DOHH2 (cell line): ENCODE measurements at regions not wholly inside any gene's neighbourhood (a gene's known extent, or its start where the extent isn't known, plus 50 kb on each side); places are given as distances from the start of the nearest gene placed in this dataset.

Experiments used
- H3F3A ChIP-seq: fragments of 200-600 bp; sonication (generic), shearing (Covaris generic); 2 replicates; pipeline ENCODE4 v1.6.0; 2016; ENCODE audit warnings: antibody characterized with exemption, mild to moderate bottlenecking; ENCODE audit not compliant: control insufficient read depth, insufficient read depth
- H3K27ac ChIP-seq: fragments of 200-600 bp; sonication (generic); 2 replicates; pipeline ENCODE4 v1.5.1; 2014; ENCODE audit warnings: low read depth, mild to moderate bottlenecking, low read length, moderate library complexity
- H3K27me3 ChIP-seq: fragments of 200-600 bp; sonication (generic); 2 replicates; pipeline ENCODE4 v1.6.1; 2014; ENCODE audit warnings: mild to moderate bottlenecking, low read length, mixed read lengths; ENCODE audit not compliant: control insufficient read depth
- H3K36me3 ChIP-seq: fragments of 200-600 bp; sonication (generic); 2 replicates; pipeline ENCODE4 v1.6.1; 2014; ENCODE audit warnings: mild to moderate bottlenecking, low read length, moderate library complexity, mixed read lengths; ENCODE audit not compliant: control insufficient read depth
- H3K4me1 ChIP-seq: fragments of 200-600 bp; sonication (generic); 2 replicates; pipeline ENCODE4 v1.6.1; 2014; ENCODE audit warnings: mild to moderate bottlenecking, low read length, mixed read lengths; ENCODE audit not compliant: control insufficient read depth
- H3K4me2 ChIP-seq: fragments of 200-600 bp; sonication (generic); 2 replicates; pipeline ENCODE4 v1.6.0; 2014; ENCODE audit warnings: mild to moderate bottlenecking, low read length, moderate library complexity
- H3K4me3 ChIP-seq: fragments of 200-600 bp; sonication (generic); 2 replicates; pipeline ENCODE4 v1.5.1; 2014; ENCODE audit warnings: mild to moderate bottlenecking, low read length, mixed read lengths
- H3K79me2 ChIP-seq: fragments of 200-600 bp; sonication (generic); 2 replicates; pipeline ENCODE4 v1.6.1; 2014; ENCODE audit warnings: mild to moderate bottlenecking, low read length, mixed read lengths; ENCODE audit not compliant: control insufficient read depth
- H3K9me2 ChIP-seq: fragments of 200-600 bp; sonication (generic); replicated peaks from 2 replicates; pipeline ENCODE4 v1.6.1; 2014; ENCODE audit warnings: mild to moderate bottlenecking, low read length, mixed read lengths; ENCODE audit not compliant: control insufficient read depth
- H3K9me3 ChIP-seq: fragments of 200-600 bp; sonication (generic); 2 replicates; pipeline ENCODE4 v1.6.1; 2014; ENCODE audit warnings: antibody characterized with exemption, low read length, mixed read lengths; ENCODE audit not compliant: control insufficient read depth, insufficient read depth
- H4K20me1 ChIP-seq: fragments of 200-600 bp; sonication (generic); 2 replicates; pipeline ENCODE4 v1.6.0; 2014; ENCODE audit warnings: low read depth, mild to moderate bottlenecking, antibody characterized with exemption, low read length, moderate library complexity; ENCODE audit not compliant: control insufficient read depth, insufficient read depth
- CTCF ChIP-seq: fragments of 200-600 bp; sonication (generic); IDR thresholded peaks from one replicate; pipeline ENCODE4 v1.5.1; 2014; ENCODE audit warnings: antibody characterized with exemption, mild to moderate bottlenecking, low read depth, low read length; ENCODE audit not compliant: poor library complexity, severe bottlenecking
- EZH2phosphoT487 ChIP-seq: fragments of 200-600 bp; sonication (generic); IDR thresholded peaks from 2 replicates; pipeline ENCODE4 v1.6.1; 2017; ENCODE audit warnings: borderline replicate concordance, mild to moderate bottlenecking, antibody characterized with exemption, low read length, moderate library complexity, mixed read lengths

DNA sequence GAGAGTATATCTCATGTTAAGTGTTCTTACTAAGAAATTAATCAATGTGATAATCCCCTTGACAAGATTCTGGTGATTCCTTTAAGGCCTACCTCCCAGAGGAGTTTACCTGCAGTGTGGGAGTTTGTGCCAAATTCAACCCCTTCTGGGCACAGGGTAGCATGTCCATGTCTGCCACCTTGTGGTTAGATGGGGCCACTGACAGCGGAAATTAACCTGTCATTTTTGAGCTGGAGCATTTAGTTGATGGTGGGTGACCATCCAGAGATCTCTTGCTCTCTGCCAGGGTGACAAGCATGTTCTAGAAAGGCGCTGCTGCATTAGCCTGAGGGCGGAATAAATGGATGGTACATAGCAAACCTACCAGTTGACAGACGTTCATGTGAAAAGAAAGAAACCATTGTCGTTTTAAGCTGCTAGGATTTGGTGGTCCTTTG, 132.2 kb downstream of the FBXO4 start:
- H3K4me3 ChIP-seq = no peak overlapping the region
- H3K27me3 ChIP-seq = no peaks in the 10 kb centered on the region
- peak; percentile 84 for TF ChIP-seq CTCF
- TF ChIP-seq EZH2phosphoT487 = no peak
- H3K27ac ChIP-seq = no peak overlapping the region
- H3F3A ChIP-seq = no peaks in the 10 kb centered on the region
- no peaks in the 10 kb centered on the region for H3K9me2 ChIP-seq
- no peaks in the 10 kb centered on the region for H4K20me1 ChIP-seq
- no peaks in the 10 kb centered on the region for H3K9me3 ChIP-seq
- no peaks in the 10 kb centered on the region for H3K79me2 ChIP-seq
- H3K4me2 ChIP-seq = no peak overlapping the region
- H3K4me1 ChIP-seq = no peaks in the 10 kb centered on the region
- no peaks in the 10 kb centered on the region for H3K36me3 ChIP-seq

DNA sequence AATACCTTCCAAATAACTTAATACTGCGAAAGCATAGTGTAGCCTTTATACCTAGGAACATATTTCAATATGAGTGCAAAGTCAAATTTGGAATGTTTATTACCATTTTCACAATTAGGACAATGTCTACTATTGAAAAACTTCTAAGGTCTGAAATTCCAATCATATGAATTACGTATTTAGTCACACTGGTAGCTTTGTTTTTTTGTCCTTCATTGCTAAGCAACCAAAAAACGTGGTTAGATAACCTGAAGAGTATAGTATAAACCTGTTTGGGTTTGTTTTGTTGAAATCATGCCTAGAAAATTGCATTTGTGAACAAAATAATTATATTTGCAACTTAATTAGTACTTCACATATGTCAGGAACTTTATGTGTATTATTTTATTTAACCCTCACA, 134.2 kb downstream of the FBXO4 start:
- Histone ChIP-seq H3K4me2 (no peak overlapping the region), H3F3A (no peaks in the 10 kb centered on the region), H3K9me3 (no peaks in the 10 kb centered on the region), H4K20me1 (no peaks in the 10 kb centered on the region), H3K4me3 (no peak overlapping the region), H3K27ac (no peak overlapping the region), H3K4me1 (no peaks in the 10 kb centered on the region), H3K79me2 (no peaks in the 10 kb centered on the region), H3K27me3 (no peaks in the 10 kb centered on the region), H3K9me2 (no peaks in the 10 kb centered on the region), H3K36me3 (no peaks in the 10 kb centered on the region)
- TF ChIP-seq CTCF = no peak
- TF ChIP-seq EZH2phosphoT487 = no peak

DNA sequence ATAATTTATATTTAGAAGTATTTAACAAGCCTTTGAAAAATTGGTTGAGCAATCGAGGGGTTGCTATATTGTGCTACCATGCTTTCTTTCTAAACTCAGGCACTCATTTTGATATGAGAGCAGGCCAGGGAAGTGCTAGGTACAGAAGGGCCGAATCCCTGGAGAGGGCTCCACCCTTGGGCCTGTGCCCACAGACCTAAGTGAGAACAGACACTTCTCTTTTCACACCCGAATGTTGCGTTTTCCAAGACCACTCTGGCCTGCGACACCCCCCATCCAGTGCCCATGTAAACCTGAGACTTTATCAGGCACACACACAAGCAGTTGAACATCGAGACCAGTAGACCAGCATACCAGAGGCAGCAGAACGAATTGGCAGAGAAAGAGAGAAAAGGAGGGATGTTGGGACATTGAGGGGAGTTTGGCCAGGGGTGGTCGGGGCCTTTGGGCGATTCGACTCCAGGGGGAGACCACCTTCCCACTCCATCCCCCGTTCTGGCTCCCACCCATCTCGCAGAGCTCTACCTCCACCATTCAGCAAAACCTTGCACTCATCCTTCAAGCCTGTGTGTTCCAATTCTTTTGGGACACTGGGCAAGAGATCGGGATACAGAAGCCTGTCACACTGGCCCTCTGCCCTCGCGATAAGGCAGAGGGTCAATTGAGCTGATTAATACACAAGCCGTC, 134.8 kb downstream of the FBXO4 start:
- Histone ChIP-seq H3K36me3 (no peaks in the 10 kb centered on the region), H3K79me2 (no peaks in the 10 kb centered on the region), H3K4me2 (no peak overlapping the region), H3F3A (no peaks in the 10 kb centered on the region), H3K27ac (no peak overlapping the region), H4K20me1 (no peaks in the 10 kb centered on the region), H3K4me1 (no peaks in the 10 kb centered on the region), H3K27me3 (no peaks in the 10 kb centered on the region), H3K4me3 (no peak overlapping the region), H3K9me2 (no peaks in the 10 kb centered on the region), H3K9me3 (no peaks in the 10 kb centered on the region)
- TF ChIP-seq CTCF (no peak), EZH2phosphoT487 (no peak)
